Endothelial cell of umbilical vein (primary cell): ENCODE measurements at regions not wholly inside any gene's neighbourhood (a gene's known extent, or its start where the extent isn't known, plus 50 kb on each side); places are given as distances from the start of the nearest gene placed in this dataset.

ENCODE experiments used
- BruUV-seq: library from RNA; stranded (reverse); fragments of 400-500 nt; replicated peaks from 2 replicates; lab custom pipeline; 2021; lab: Mats Ljungman, UMichigan
- CTCF ChIA-PET: fragments of 300-600, 350-600 bp; sonication (Branson Sonifier 250); formaldehyde crosslinking; loops from one replicate; lab custom pipeline; 2021; ENCODE audit warnings: antibody characterized with exemption, inconsistent platforms; lab: Charles Lee
- POLR2A ChIA-PET: fragments of 300-600, 350-600 bp; sonication (Branson Sonifier 250); formaldehyde crosslinking; loops from one replicate; lab custom pipeline; 2021; ENCODE audit warnings: antibody characterized with exemption, inconsistent platforms; lab: Charles Lee
- DNase-seq: peaks from one replicate; pipeline ENCODE4 v3.0.0-alpha.2; 2011; ENCODE audit warnings: low read depth, low spot score
- FAIRE-seq: peaks from 2 replicates; lab custom pipeline; 2011; peaks lifted over from hg19 to GRCh38; lab: Jason Lieb, UNC
- H2AFZ ChIP-seq: 2 replicates; pipeline ENCODE4 v1.6.0; 2012; ENCODE audit warnings: low read depth, low read length, control low read depth, inconsistent platforms
- H3K27ac ChIP-seq: 2 replicates; pipeline ENCODE4 v1.5.1; 2011; ENCODE audit warnings: low read depth, mild to moderate bottlenecking, control low read depth, low read length, moderate library complexity; ENCODE audit not compliant: insufficient read depth
- H3K27me3 ChIP-seq, 2 experiments: 2 replicates each; pipeline versions ENCODE4 v1.6.0 to v1.6.1; 2011; ENCODE audit warnings: low read length in 2 of 2, mixed read lengths in 1 of 2; ENCODE audit not compliant: control insufficient read depth in 2 of 2, insufficient read depth in 2 of 2
- H3K36me3 ChIP-seq, 2 experiments: 2 replicates in 1 of 2; 3 replicates in 1 of 2; pipeline ENCODE4 v1.5.1; 2011; ENCODE audit warnings: low read length in 2 of 2, mild to moderate bottlenecking in 1 of 2, moderate library complexity in 1 of 2; ENCODE audit not compliant: control insufficient read depth in 2 of 2, insufficient read depth in 2 of 2; ENCODE audit errors: extremely low read depth in 1 of 2
- H3K4me1 ChIP-seq: 3 replicates; pipeline ENCODE4 v1.5.1; 2011; ENCODE audit warnings: mild to moderate bottlenecking, low read length; ENCODE audit not compliant: control insufficient read depth, insufficient read depth; ENCODE audit errors: extremely low read depth
- H3K4me2 ChIP-seq: 2 replicates; pipeline ENCODE4 v1.6.1; 2011; ENCODE audit warnings: low read length, control low read depth, mixed read lengths; ENCODE audit not compliant: insufficient read depth
- H3K4me3 ChIP-seq, 3 experiments: fragments of 200-600 bp in 1 of 3; sonication (generic), shearing (Covaris generic) in 1 of 3; replicated peaks in 1 of 3; 2 replicates each; pipeline ENCODE4 v1.5.1; 2011 to 2016; ENCODE audit warnings: control low read depth in 3 of 3, low read length in 3 of 3, mild to moderate bottlenecking in 2 of 3, inconsistent platforms in 1 of 3, low read depth in 1 of 3, moderate library complexity in 1 of 3; ENCODE audit not compliant: insufficient read depth in 1 of 3
- H3K79me2 ChIP-seq: 2 replicates; pipeline ENCODE4 v1.6.0; 2012; ENCODE audit warnings: low read length, inconsistent platforms; ENCODE audit not compliant: control insufficient read depth, insufficient read depth
- H3K9ac ChIP-seq: replicated peaks from 2 replicates; pipeline ENCODE3; 2011; ENCODE audit warnings: low read length, control low read depth; ENCODE audit not compliant: insufficient read depth; ENCODE audit errors: extremely low read depth
- H3K9me1 ChIP-seq: replicated peaks from 3 replicates; pipeline ENCODE4 v1.6.0; 2011; ENCODE audit warnings: mild to moderate bottlenecking, low read length; ENCODE audit not compliant: control insufficient read depth, insufficient read depth; ENCODE audit errors: extremely low read depth
- H3K9me3 ChIP-seq: replicated peaks from 2 replicates; pipeline ENCODE4 v1.5.1; 2012; ENCODE audit warnings: low read length, inconsistent platforms; ENCODE audit not compliant: control insufficient read depth, insufficient read depth
- H4K20me1 ChIP-seq: replicated peaks from 2 replicates; pipeline ENCODE3; 2011; ENCODE audit warnings: mild to moderate bottlenecking, low read length; ENCODE audit not compliant: control insufficient read depth, insufficient read depth; ENCODE audit errors: extremely low read depth
- CTCF ChIP-seq, 2 donors: IDR thresholded peaks; 1 replicate in 1 of 2; 2 replicates in 1 of 2; pipeline ENCODE4 v1.5.1; 2011; ENCODE audit warnings: low read length in 2 of 2, mild to moderate bottlenecking in 2 of 2, moderate library complexity in 2 of 2, control low read depth in 1 of 2, inconsistent platforms in 1 of 2, low read depth in 1 of 2; ENCODE audit not compliant: insufficient read depth in 1 of 2; ENCODE audit errors: extremely low read depth in 1 of 2
- EZH2 ChIP-seq: IDR thresholded peaks from 2 replicates; pipeline ENCODE4 v1.6.1; 2012; ENCODE audit warnings: borderline replicate concordance, low read depth, mild to moderate bottlenecking, moderate library complexity, low read length, inconsistent platforms; ENCODE audit not compliant: severe bottlenecking
- FOS ChIP-seq: IDR thresholded peaks from 2 replicates; pipeline ENCODE4 v1.6.1; 2011; ENCODE audit warnings: mild to moderate bottlenecking, low read length, moderate library complexity, borderline replicate concordance; ENCODE audit not compliant: insufficient read depth
- GATA2 ChIP-seq: IDR thresholded peaks from 2 replicates; pipeline ENCODE4 v1.7.0; 2011; ENCODE audit warnings: low read depth, mild to moderate bottlenecking, moderate library complexity, mixed read lengths, low read length; ENCODE audit not compliant: insufficient read length, insufficient read depth
- JUN ChIP-seq: IDR thresholded peaks from 2 replicates; pipeline ENCODE4 v1.6.1; 2011; ENCODE audit warnings: borderline replicate concordance, low read depth; ENCODE audit not compliant: insufficient read length, insufficient read depth
- MAX ChIP-seq: IDR thresholded peaks from 2 replicates; pipeline ENCODE4 v1.6.1; 2011; ENCODE audit not compliant: insufficient read depth, insufficient read length
- MYC ChIP-seq: IDR thresholded peaks from one replicate; pipeline ENCODE4 v1.6.1; 2011; ENCODE audit warnings: mild to moderate bottlenecking, low read depth, low read length
- POLR2A ChIP-seq: IDR thresholded peaks from 2 replicates; pipeline ENCODE4 v1.6.1; 2012; ENCODE audit warnings: low read depth, mild to moderate bottlenecking, control low read depth, low read length
- POLR2AphosphoS5 ChIP-seq: IDR thresholded peaks from 2 replicates; pipeline ENCODE4 v1.6.1; 2012; ENCODE audit warnings: low read depth, mild to moderate bottlenecking, control low read depth, low read length, moderate library complexity; ENCODE audit not compliant: insufficient read depth
- dilution Hi-C: fragments of 300-500 bp; cut with MboI; formaldehyde crosslinking; loops from one replicate; pipeline ENCODE4 v1.15.0; 2019; ENCODE audit warnings: low sequenced_read_pairs; ENCODE audit not compliant: extremely low pct_ligation_motif_present
- intact Hi-C: fragments of 100-400 bp; cut with micrococcal nuclease; formaldehyde crosslinking; loops from one replicate; pipeline ENCODE4 v1.10.0; 2022

- CTCF ChIA-PET, result interaction anchor here (1.0 kb wide), 1 partner anchor 10 kb away, joined by 5 read pairs; no protein-coding TSS in a partner anchor
- no peaks in the 10 kb centered on the region for H3K36me3 ChIP-seq
- no peaks in the 10 kb centered on the region for H3K27me3 ChIP-seq
- no peaks in the 10 kb centered on the region for H3K9me1 ChIP-seq
- H3K4me1 ChIP-seq, result no peaks in the 10 kb centered on the region
- H3K27ac ChIP-seq, result no peak overlapping the region
- no peaks in the 10 kb centered on the region for H3K9me3 ChIP-seq
- H3K79me2 ChIP-seq, result no peaks in the 10 kb centered on the region
- DNase-seq (no peak), FAIRE-seq (no peak)
- no TSS peak for BruUV-seq
- no peaks in the 10 kb centered on the region for H4K20me1 ChIP-seq
- POLR2A ChIA-PET, result no interaction called here
- dilution Hi-C loops, result no loop called here
- H3K4me2 ChIP-seq, result no peak overlapping the region
- no peak overlapping the region for H3K9ac ChIP-seq
- no peak overlapping the region for H2AFZ ChIP-seq
- TF ChIP-seq POLR2AphosphoS5, result no peak
- intact Hi-C loops, result no loop called here
- H3K4me3 ChIP-seq, result no peak overlapping the region
Measured at GRCh38 chr4:81804849-81805248, 333.1 kb upstream of the RASGEF1B start.

- DNase-seq (no peak), FAIRE-seq (no peak)
- POLR2A ChIA-PET, result no interaction called here
- Histone ChIP-seq H3K4me1 (no peaks in the 10 kb centered on the region), H3K9me3 (no peaks in the 10 kb centered on the region), H3K27ac (no peak overlapping the region), H3K9me1 (no peaks in the 10 kb centered on the region), H3K4me3 (no peak overlapping the region), H3K79me2 (no peaks in the 10 kb centered on the region), H2AFZ (no peak overlapping the region), H3K36me3 (no peaks in the 10 kb centered on the region), H3K9ac (no peak overlapping the region), H3K27me3 (no peaks in the 10 kb centered on the region), H3K4me2 (no peak overlapping the region), H4K20me1 (no peaks in the 10 kb centered on the region)
- dilution Hi-C loops (no loop called here), intact Hi-C loops (no loop called here)
- no TSS peak for BruUV-seq
- no peak for TF ChIP-seq GATA2
- no peak for TF ChIP-seq CTCF (IDR thresholded peaks at IDR 0.05; ENCODE audit: extremely low read depth in 1 of 2, insufficient read depth in 1 of 2, low read depth in 1 of 2, low read length in 2 of 2)
- no peak for TF ChIP-seq MAX
- no peak for TF ChIP-seq POLR2AphosphoS5
- TF ChIP-seq JUN, result no peak
- TF ChIP-seq FOS, result no peak
- no peak for TF ChIP-seq POLR2A
- TF ChIP-seq EZH2, result no peak
- TF ChIP-seq MYC, result no peak
- CTCF ChIA-PET, result no interaction called here
Measured at GRCh38 chr4:81802285-81802846, 330.7 kb upstream of the RASGEF1B start.
